Activated CD4-positive, alpha-beta T cell treated with anti-CD3 and anti-CD28 coated beads, Interleukin-2, amount 50 U/mL, for 4 hours (primary cell): ENCODE measurements at regions not wholly inside any gene's neighbourhood (a gene's known extent, or its start where the extent isn't known, plus 50 kb on each side); places are given as distances from the start of the nearest gene placed in this dataset.

Experiments
- DNase-seq, 2 experiments: peaks; one replicate each; pipeline ENCODE4 v3.0.0-alpha.2; 2020

DNA sequence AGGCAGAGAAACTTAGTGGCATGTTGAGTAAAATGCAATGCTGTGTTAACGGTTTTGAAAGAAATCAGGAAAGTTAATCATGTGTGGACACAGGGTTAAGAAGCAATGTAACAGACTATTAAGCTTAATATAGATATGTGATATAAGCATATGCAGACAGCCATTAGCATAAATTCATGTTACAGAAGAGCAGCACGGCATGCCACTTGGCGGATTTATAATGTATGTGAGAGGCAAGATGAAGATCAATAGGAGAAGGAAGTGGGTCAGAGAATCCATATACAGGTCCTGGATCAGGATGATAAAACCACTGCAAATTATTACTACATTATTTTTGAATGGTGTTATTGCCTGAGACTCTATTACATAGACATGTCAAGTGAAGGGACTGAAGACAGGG, 694.3 kb downstream of the MCTP2 start:
- DNase-seq = no peak

DNA sequence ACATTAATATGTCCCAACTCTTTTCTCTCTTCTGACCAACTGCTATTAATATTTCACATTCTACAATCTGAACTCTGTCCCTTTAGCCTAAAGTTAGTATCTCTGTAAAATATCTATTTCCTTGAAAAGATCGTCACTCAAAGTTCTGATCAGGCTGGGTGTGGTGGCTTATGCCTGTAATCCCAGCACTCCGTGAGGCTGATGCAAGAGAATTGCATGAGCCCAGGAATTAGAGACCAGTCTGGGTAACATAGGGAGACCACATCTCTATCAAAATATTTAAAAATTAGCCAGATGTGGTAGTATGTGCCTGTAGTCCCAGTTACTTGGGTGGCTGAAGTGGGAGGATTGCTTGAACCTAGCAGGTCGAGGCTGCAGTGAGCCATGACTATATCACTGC, 695.6 kb downstream of the MCTP2 start:
- DNase-seq = no peak

GRCh38 chr15:94929282-94929681, 697.9 kb downstream of the MCTP2 start:
- no peak for DNase-seq

DNA sequence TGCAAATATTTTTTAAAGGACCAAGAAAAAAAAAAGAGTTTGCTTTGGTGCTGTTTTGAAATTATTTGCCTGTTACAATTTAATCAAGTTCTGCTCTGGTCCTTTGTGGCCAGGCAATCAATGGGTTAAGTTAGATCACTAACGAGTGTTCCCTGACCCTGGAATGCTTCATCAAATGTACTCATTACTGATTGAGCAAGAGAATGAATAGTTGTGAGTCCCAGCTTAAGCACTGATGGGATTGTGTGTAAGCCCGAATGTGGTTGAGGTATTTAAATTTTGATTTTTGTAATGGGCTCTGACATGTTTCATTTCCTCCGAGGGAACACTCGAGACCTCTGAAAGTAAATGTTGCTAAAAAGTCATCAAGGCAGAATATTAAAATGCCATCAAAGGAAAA, 699.1 kb downstream of the MCTP2 start:
- no peak for DNase-seq

GRCh38 chr15:94930960-94931359, 699.6 kb downstream of the MCTP2 start:
- no peak for DNase-seq

- no peak for DNase-seq
Measured at GRCh38 chr15:94934440-94934839, 703.1 kb downstream of the MCTP2 start.

DNA sequence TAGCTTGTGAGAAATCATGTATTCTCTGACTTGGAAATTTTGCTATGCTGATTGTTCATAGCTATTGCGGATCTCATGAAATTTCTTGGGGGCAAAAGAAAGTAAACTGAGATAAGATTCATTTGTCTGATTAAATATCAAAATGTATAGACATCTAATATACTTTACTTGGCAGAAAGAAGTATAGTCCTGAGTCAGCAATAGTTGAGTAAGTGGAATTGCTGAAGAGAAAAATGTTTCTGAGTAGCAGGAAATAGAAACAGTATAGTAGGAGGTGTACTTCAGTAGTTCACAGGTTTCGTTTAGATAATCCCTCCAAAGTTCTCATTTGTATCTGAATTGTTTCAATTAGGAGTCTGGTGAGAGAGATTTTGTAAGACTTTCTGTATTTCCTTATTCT, 705.9 kb downstream of the MCTP2 start:
- no peak for DNase-seq

DNA sequence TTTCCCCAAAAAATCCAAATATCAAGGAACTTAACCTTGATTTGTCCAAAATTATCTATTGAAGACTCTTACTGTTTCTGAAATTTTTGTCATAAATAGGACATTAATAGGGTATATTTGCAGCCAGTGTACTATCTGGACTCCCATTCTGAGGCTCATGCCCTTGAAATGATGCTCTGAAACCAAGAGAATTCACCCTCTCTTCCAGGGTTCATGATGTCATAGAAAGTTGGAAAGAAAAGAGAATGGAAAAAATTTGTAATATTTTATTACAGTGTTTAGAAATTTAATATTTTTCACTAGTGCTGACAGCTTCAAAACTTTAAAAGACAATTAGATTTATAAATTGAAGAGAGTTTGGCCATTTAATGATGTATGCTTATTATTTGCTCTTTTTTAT, 712.5 kb downstream of the MCTP2 start:
- DNase-seq = no peak

DNA sequence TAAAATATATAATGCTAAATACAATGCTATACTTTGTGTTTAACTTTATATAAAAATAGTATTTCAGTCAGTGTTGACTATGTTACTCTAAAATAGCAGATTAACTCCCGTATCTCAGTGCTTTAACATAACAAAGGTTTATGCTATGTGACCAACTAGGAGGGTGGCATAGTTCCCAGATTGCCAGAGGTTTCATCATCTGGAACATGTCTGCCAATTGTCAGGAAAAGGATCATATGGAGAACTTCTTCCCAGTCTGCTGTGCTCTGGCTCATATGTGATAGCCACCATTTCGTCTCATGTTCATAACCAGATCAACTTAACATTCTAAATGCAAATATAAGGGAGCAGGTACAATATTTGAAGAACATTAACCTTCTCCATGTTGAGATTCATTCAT, 720.2 kb downstream of the MCTP2 start:
- no peak for DNase-seq

- DNase-seq = no peak
Measured at GRCh38 chr15:94963953-94964352, 732.6 kb downstream of the MCTP2 start.

- DNase-seq = no peak
Measured at GRCh38 chr15:94965593-94965992, 734.2 kb downstream of the MCTP2 start.

- no peak for DNase-seq
Measured at GRCh38 chr15:94968133-94968532, 736.8 kb downstream of the MCTP2 start.

GRCh38 chr15:94970096-94970495, 738.7 kb downstream of the MCTP2 start:
- no peak for DNase-seq

DNA sequence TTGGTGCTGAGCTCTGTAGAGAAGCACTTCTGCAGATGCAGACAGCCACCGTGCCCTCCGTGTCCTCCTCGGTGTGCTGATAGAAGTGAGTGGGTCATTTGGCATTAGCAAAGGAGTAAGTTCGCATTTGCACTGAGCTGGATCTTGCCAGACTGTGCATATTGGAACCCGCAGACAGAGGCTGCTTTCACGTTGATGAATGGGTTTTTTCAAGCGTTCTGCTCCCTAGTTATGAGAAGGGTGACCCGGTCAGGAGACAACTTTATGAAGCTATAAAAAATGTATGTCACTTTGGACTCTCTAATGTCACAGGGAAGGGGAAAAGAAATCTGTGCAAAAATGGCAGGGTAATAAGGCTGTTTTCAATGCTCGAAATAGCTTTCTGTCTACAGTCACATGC, 739.4 kb downstream of the MCTP2 start:
- no peak for DNase-seq

DNA sequence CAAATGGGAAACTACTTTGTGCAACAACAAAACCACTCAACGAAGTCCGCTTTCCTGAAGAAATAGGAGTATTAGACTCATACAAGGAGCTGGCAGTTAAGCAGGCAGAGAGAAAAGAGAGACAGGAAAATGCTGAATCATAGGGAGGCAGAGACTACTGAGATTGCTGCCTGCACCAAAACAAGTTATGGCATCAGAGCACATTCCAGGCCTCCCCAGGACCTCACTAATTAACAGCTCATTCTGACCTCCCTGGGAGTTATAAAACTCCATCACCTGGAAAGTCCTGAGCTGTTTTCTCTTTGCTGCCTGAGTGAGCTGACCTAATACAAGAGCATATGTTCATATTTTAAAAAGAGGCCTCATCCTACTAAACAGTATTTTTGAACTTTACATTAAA, 741.0 kb downstream of the MCTP2 start:
- DNase-seq = no peak

DNA sequence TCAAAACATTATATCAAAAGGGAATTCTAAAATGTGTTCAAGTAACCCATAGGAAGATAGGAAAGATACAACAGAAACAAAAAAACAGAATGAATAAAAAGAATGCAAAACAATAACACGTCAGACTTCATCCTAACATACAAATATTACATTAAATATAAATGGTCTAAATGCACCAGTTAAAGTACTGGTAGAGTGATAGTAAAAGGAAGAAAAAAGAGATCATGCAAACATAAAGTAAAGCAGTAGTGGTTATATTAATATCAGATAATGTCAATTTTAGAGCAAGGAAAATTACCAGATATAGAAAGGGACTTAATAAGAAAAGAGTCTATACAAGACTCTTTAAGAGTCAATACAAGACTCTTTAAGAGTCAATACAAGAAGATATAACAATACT, 755.7 kb downstream of the MCTP2 start:
- no peak for DNase-seq

GRCh38 chr15:94991718-94992117, 760.4 kb downstream of the MCTP2 start:
- no peak for DNase-seq

GRCh38 chr15:95009635-95010034, 778.3 kb downstream of the MCTP2 start:
- DNase-seq = no peak

GRCh38 chr15:95013381-95013780, 782.0 kb downstream of the MCTP2 start:
- no peak for DNase-seq

GRCh38 chr15:95016511-95017229, 785.3 kb downstream of the MCTP2 start:
- DNase-seq = no peak

GRCh38 chr15:95017666-95018328, 786.4 kb downstream of the MCTP2 start:
- no peak for DNase-seq

- no peak for DNase-seq
Measured at GRCh38 chr15:95018888-95019545, 787.7 kb downstream of the MCTP2 start.

GRCh38 chr15:95019907-95020306, 788.5 kb downstream of the MCTP2 start:
- DNase-seq = no peak

DNA sequence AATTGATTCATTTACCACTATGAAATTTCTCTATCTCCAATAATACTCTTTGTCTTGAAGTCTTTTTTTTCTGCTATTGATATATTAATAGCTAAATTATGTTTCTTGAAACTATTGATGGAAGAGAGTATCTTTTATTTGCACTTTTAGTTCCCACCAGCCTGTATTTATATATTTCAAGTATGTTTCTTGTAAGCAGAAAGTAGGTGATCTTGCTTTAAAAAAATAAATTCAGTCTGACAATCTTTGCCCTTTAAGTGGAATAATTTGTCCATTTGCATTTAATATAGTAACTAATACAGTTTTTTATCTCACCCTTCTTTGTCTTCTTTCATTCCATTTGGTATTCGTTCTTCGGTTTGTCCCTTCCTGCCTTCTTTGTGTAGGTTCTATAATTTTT, 790.5 kb downstream of the MCTP2 start:
- no peak for DNase-seq
